Chondrocyte (in vitro differentiated cells): ENCODE measurements at regions not wholly inside any gene's neighbourhood (a gene's known extent, or its start where the extent isn't known, plus 50 kb on each side); places are given as distances from the start of the nearest gene placed in this dataset.
A peak's percentile ranks its signal among the peaks of the same experiment; 100 is the strongest.

Source experiments
- DNase-seq: peaks from one replicate; pipeline ENCODE4 v3.0.0; 2021; ENCODE audit warnings: mixed read lengths, low spot score
- H3K27ac Mint-ChIP-seq: one replicate; pipeline ENCODE4 v1.8.0; 2021; ENCODE audit warnings: mild to moderate bottlenecking, moderate library complexity, mixed read lengths; ENCODE audit not compliant: unreplicated experiment
- H3K27me3 Mint-ChIP-seq: 2 replicates; pipeline ENCODE4 v1.8.0; 2021; ENCODE audit warnings: low read depth, mixed read lengths
- H3K36me3 Mint-ChIP-seq: 2 replicates; pipeline ENCODE4 v1.8.0; 2021; ENCODE audit warnings: low read depth, mixed read lengths
- H3K4me1 Mint-ChIP-seq: 2 replicates; pipeline ENCODE4 v1.8.0; 2021; ENCODE audit warnings: low read depth, mild to moderate bottlenecking, mixed read lengths
- H3K4me3 Mint-ChIP-seq: one replicate; pipeline ENCODE4 v1.8.0; 2021; ENCODE audit warnings: mild to moderate bottlenecking, moderate library complexity, mixed read lengths; ENCODE audit not compliant: unreplicated experiment
- H3K9me3 Mint-ChIP-seq: 2 replicates; pipeline ENCODE4 v1.8.0; 2021; ENCODE audit warnings: low read depth, mixed read lengths
- CTCF ChIP-seq: fragments of 200-600 bp; sonication (generic); IDR thresholded peaks from 2 replicates; pipeline ENCODE4 v1.5.0; 2021; ENCODE audit warnings: antibody characterized with exemption, mild to moderate bottlenecking, moderate library complexity

GRCh38 chr17:71392715-71393567 is 727.9 kb upstream of the SOX9 start:
- H3K27ac Mint-ChIP-seq = peak overlapping the region; percentile 49
- H3K27me3 Mint-ChIP-seq = no peaks in the 10 kb centered on the region
- H3K9me3 Mint-ChIP-seq = peaks cover 6% of the 10 kb centered on the region
- H3K4me3 Mint-ChIP-seq = no peak overlapping the region
- DNase-seq = no peak
- no peaks in the 10 kb centered on the region for H3K36me3 Mint-ChIP-seq
- no peak for TF ChIP-seq CTCF
- H3K4me1 Mint-ChIP-seq = peaks cover 12% of the 10 kb centered on the region

GRCh38 chr17:71395901-71396300 is 724.9 kb upstream of the SOX9 start:
- no peak overlapping the region for H3K27ac Mint-ChIP-seq
- no peak for TF ChIP-seq CTCF
- DNase-seq = no peak
- no peak overlapping the region for H3K4me3 Mint-ChIP-seq
- no peaks in the 10 kb centered on the region for H3K36me3 Mint-ChIP-seq
- H3K9me3 Mint-ChIP-seq = no peaks in the 10 kb centered on the region
- H3K27me3 Mint-ChIP-seq = no peaks in the 10 kb centered on the region
- H3K4me1 Mint-ChIP-seq = peaks cover 16% of the 10 kb centered on the region

GRCh38 chr17:71396711-71397110 is 724.1 kb upstream of the SOX9 start:
- no peak for DNase-seq
- H3K36me3 Mint-ChIP-seq = no peaks in the 10 kb centered on the region
- H3K4me1 Mint-ChIP-seq = peaks cover 16% of the 10 kb centered on the region
- H3K27ac Mint-ChIP-seq = no peak overlapping the region
- no peak overlapping the region for H3K4me3 Mint-ChIP-seq
- TF ChIP-seq CTCF = no peak
- H3K9me3 Mint-ChIP-seq = no peaks in the 10 kb centered on the region
- no peaks in the 10 kb centered on the region for H3K27me3 Mint-ChIP-seq

- no peak for TF ChIP-seq CTCF
- peaks cover 10% of the 10 kb centered on the region for H3K4me1 Mint-ChIP-seq
- H3K27ac Mint-ChIP-seq = no peak overlapping the region
- no peaks in the 10 kb centered on the region for H3K27me3 Mint-ChIP-seq
- no peaks in the 10 kb centered on the region for H3K36me3 Mint-ChIP-seq
- no peaks in the 10 kb centered on the region for H3K9me3 Mint-ChIP-seq
- H3K4me3 Mint-ChIP-seq = no peak overlapping the region
- DNase-seq = no peak
Measured at GRCh38 chr17:71398025-71398424, 722.8 kb upstream of the SOX9 start.

- no peaks in the 10 kb centered on the region for H3K36me3 Mint-ChIP-seq
- DNase-seq = no peak
- no peak overlapping the region for H3K27ac Mint-ChIP-seq
- H3K9me3 Mint-ChIP-seq = no peaks in the 10 kb centered on the region
- no peak overlapping the region for H3K4me3 Mint-ChIP-seq
- H3K27me3 Mint-ChIP-seq = no peaks in the 10 kb centered on the region
- H3K4me1 Mint-ChIP-seq = peaks cover 10% of the 10 kb centered on the region
- TF ChIP-seq CTCF = no peak
Measured at GRCh38 chr17:71398800-71399219, 722.0 kb upstream of the SOX9 start.
